ENCODE measurements at regions not wholly inside any gene's neighbourhood (a gene's known extent, or its start where the extent isn't known, plus 50 kb on each side); places are given as distances from the start of the nearest gene placed in this dataset.
A peak's percentile ranks its signal among the peaks of the same experiment; 100 is the strongest.
"Not testable (repeated sequence)": the region's sequence is repeated elsewhere in the genome, so short reads cannot be mapped to it uniquely, and the experiment has no call there.

- FAIRE-seq (no peak), DNase-seq (no peak)
- no peak overlapping the region for H3K4me3 ChIP-seq (ENCODE audit: low read depth in 1 of 3, low read length in 3 of 3)
- no peaks in the 10 kb centered on the region for H3K36me3 ChIP-seq (ENCODE audit: control insufficient read depth in 3 of 3, insufficient read depth in 2 of 3, low read depth in 1 of 3, low read length in 3 of 3)
- no peaks in the 10 kb centered on the region for H3K4me1 ChIP-seq (ENCODE audit: control insufficient read depth in 3 of 3, insufficient read depth in 2 of 3, low read depth in 1 of 3, low read length in 2 of 3)
- no peak overlapping the region for H3K27ac ChIP-seq (ENCODE audit: low read depth in 1 of 3, low read length in 2 of 3)
- 77 to 80% (median 79%) methylated on average over 1 of the region's 1 CpG for WGBS, 3 donors
- H3K27me3 ChIP-seq (ENCODE audit: control insufficient read depth in 3 of 3, insufficient read depth in 3 of 3, low read length in 3 of 3) = no peaks in the 10 kb centered on the region
- H3K9me3 ChIP-seq (ENCODE audit: control insufficient read depth in 2 of 2, insufficient read depth in 1 of 2, low read depth in 1 of 2, low read length in 1 of 2) = no peaks in the 10 kb centered on the region
Measured at GRCh38 chr11:25537393-25537792, 794.5 kb upstream of the ANO3 start.

DNA sequence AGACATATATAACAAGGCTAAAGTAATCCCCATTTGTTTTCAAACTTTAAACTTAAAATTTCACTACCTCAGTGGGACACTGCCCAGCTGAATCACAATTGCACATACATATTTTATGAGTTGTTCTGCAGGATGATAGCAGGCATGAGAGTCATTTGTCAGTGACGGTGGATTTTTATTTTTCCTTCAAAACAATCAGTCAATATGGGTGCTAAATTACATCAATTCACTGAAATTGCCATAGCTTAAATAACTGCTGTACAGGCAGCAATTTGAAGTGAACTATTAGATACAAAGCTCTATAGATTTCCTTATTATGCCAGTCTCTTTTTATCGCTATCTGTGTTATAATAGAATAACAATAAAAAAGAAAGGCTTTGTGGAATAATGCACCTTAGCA, 784.6 kb upstream of the ANO3 start:
- Histone ChIP-seq H3K27ac (ENCODE audit: low read depth in 1 of 3, low read length in 2 of 3) (no peak overlapping the region), H3K9me3 (ENCODE audit: control insufficient read depth in 2 of 2, insufficient read depth in 1 of 2, low read depth in 1 of 2, low read length in 1 of 2) (no peaks in the 10 kb centered on the region), H3K4me1 (ENCODE audit: control insufficient read depth in 3 of 3, insufficient read depth in 2 of 3, low read depth in 1 of 3, low read length in 2 of 3) (no peaks in the 10 kb centered on the region), H3K36me3 (ENCODE audit: control insufficient read depth in 3 of 3, insufficient read depth in 2 of 3, low read depth in 1 of 3, low read length in 3 of 3) (no peaks in the 10 kb centered on the region), H3K27me3 (ENCODE audit: control insufficient read depth in 3 of 3, insufficient read depth in 3 of 3, low read length in 3 of 3) (no peaks in the 10 kb centered on the region), H3K4me3 (ENCODE audit: low read depth in 1 of 3, low read length in 3 of 3) (no peak overlapping the region)
- FAIRE-seq (no peak), DNase-seq (no peak)
- 82 to 86% (median 86%) methylated on average over 2 of the region's 2 CpGs for WGBS, 3 donors

DNA sequence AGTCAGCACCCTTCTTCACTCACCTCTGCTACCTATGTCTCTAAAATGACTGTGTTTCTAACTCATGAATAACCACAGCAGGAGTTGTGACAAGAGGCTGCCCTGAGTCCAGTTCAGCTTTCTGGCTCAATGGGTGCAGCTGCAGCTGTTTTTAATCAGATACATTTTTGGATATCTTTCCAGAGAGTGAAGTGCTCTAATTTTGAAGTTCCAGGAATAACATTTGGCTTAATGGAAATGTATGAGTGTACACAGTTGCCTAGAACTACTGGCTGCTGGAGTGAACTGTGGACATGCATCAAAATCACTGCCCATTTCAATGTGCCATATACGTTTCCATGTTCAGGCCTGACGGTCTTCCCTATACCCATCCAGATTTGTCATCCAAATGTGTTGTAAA, 769.5 kb upstream of the ANO3 start:
- Histone ChIP-seq H3K27me3 (ENCODE audit: control insufficient read depth in 3 of 3, insufficient read depth in 3 of 3, low read length in 3 of 3) (no peaks in the 10 kb centered on the region), H3K4me1 (ENCODE audit: control insufficient read depth in 3 of 3, insufficient read depth in 2 of 3, low read depth in 1 of 3, low read length in 2 of 3) (no peaks in the 10 kb centered on the region), H3K27ac (ENCODE audit: low read depth in 1 of 3, low read length in 2 of 3) (no peak overlapping the region), H3K9me3 (ENCODE audit: control insufficient read depth in 2 of 2, insufficient read depth in 1 of 2, low read depth in 1 of 2, low read length in 1 of 2) (no peaks in the 10 kb centered on the region), H3K36me3 (ENCODE audit: control insufficient read depth in 3 of 3, insufficient read depth in 2 of 3, low read depth in 1 of 3, low read length in 3 of 3) (no peaks in the 10 kb centered on the region), H3K4me3 (ENCODE audit: low read depth in 1 of 3, low read length in 3 of 3) (no peak overlapping the region)
- DNase-seq = peak in 1 of 2 donors; percentile 1
- 71 to 79% (median 77%) methylated on average over 2 of the region's 2 CpGs for WGBS, 3 donors
- FAIRE-seq = no peak

GRCh38 chr11:25565846-25566245, 766.1 kb upstream of the ANO3 start:
- FAIRE-seq (no peak), DNase-seq (no peak)
- no peak overlapping the region for H3K4me3 ChIP-seq (ENCODE audit: low read depth in 1 of 3, low read length in 3 of 3)
- H3K27me3 ChIP-seq (ENCODE audit: control insufficient read depth in 3 of 3, insufficient read depth in 3 of 3, low read length in 3 of 3) = no peaks in the 10 kb centered on the region
- no peak overlapping the region for H3K27ac ChIP-seq (ENCODE audit: low read depth in 1 of 3, low read length in 2 of 3)
- no peaks in the 10 kb centered on the region for H3K4me1 ChIP-seq (ENCODE audit: control insufficient read depth in 3 of 3, insufficient read depth in 2 of 3, low read depth in 1 of 3, low read length in 2 of 3)
- H3K9me3 ChIP-seq (ENCODE audit: control insufficient read depth in 2 of 2, insufficient read depth in 1 of 2, low read depth in 1 of 2, low read length in 1 of 2) = no peaks in the 10 kb centered on the region
- H3K36me3 ChIP-seq (ENCODE audit: control insufficient read depth in 3 of 3, insufficient read depth in 2 of 3, low read depth in 1 of 3, low read length in 3 of 3) = no peaks in the 10 kb centered on the region

DNA sequence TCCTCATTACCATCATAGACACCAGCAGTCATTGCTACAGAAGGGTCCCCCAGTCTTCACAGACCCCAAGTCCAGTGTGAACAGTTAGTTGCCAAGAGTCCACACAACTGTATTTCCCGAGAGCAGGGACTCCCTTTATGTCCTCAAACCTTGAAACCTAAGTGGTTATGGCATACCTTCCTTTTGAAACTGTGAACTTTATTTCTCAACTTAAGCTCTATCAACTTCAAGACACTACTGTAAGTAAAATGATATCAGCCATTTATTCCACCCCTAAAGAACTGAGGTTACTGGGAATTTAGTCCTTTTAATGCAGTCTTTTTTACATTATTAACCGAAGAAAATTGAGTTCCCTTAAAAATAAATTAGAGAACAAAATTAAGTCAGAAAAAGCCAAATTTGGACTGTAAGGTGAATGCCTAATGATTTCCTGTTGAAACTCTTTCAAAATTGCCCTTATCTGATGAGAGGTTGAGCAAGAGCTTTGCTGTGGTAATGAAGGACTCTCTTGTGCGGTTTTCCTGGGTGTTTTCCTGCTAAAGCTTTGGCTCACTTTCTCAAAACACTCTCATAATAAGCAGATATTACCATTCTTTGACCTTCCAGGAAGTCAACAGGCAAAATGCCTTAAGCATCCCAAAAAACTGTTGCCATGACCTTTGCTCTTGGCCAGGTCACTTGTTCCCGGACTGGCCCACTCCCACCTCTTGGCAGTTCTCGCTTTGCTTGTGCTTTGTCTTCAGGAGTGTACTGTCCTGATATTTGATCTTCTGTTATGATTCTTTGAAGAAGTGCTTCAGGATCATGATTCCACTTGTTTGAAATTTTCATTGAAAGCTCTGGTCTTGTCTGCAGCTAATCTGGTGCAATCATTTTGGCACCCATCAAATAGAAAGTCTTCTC, 765.4 kb upstream of the ANO3 start:
- no peak overlapping the region for H3K27ac ChIP-seq (ENCODE audit: low read depth in 1 of 3, low read length in 2 of 3)
- 51 to 74% (median 56%) methylated on average over 5 of the region's 5 CpGs for WGBS, 3 donors

DNA sequence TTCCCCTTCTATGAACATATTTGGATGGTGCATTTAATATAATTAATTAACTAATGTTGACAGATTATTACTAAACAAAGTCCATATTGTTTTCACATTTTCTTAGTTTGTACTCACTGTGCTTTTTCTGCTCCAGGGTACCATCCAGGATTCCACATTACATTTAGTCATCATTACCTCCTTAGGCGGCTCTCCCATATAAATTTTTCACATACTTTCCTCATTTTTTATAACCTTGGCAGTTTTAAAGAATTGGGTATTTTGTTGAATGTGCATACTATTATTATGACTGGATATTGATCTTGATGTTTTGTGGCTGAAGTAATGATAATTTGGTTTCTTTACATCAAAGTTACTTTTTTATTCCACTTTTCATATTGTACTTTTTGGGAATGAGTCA, 755.6 kb upstream of the ANO3 start:
- H3K4me1 ChIP-seq (ENCODE audit: control insufficient read depth in 3 of 3, insufficient read depth in 2 of 3, low read depth in 1 of 3, low read length in 2 of 3) = no peaks in the 10 kb centered on the region
- no peaks in the 10 kb centered on the region for H3K9me3 ChIP-seq (ENCODE audit: control insufficient read depth in 2 of 2, insufficient read depth in 1 of 2, low read depth in 1 of 2, low read length in 1 of 2)
- DNase-seq = no peak
- 72 to 87% (median 82%) methylated on average over 1 of the region's 1 CpG for WGBS, 3 donors
- no peaks in the 10 kb centered on the region for H3K27me3 ChIP-seq (ENCODE audit: control insufficient read depth in 3 of 3, insufficient read depth in 3 of 3, low read length in 3 of 3)
- no peak overlapping the region for H3K27ac ChIP-seq (ENCODE audit: low read depth in 1 of 3, low read length in 2 of 3)
- no peak for FAIRE-seq
- no peaks in the 10 kb centered on the region for H3K36me3 ChIP-seq (ENCODE audit: control insufficient read depth in 3 of 3, insufficient read depth in 2 of 3, low read depth in 1 of 3, low read length in 3 of 3)
- no peak overlapping the region for H3K4me3 ChIP-seq (ENCODE audit: low read depth in 1 of 3, low read length in 3 of 3)

More for the DNA sequence above, 765.4 kb upstream of the ANO3 start:
- Histone ChIP-seq H3K4me3 (ENCODE audit: low read depth in 1 of 3, low read length in 3 of 3) (no peak overlapping the region), H3K9me3 (ENCODE audit: control insufficient read depth in 2 of 2, insufficient read depth in 1 of 2, low read depth in 1 of 2, low read length in 1 of 2) (no peaks in the 10 kb centered on the region), H3K4me1 (ENCODE audit: control insufficient read depth in 3 of 3, insufficient read depth in 2 of 3, low read depth in 1 of 3, low read length in 2 of 3) (no peaks in the 10 kb centered on the region), H3K27me3 (ENCODE audit: control insufficient read depth in 3 of 3, insufficient read depth in 3 of 3, low read length in 3 of 3) (no peaks in the 10 kb centered on the region), H3K36me3 (ENCODE audit: control insufficient read depth in 3 of 3, insufficient read depth in 2 of 3, low read depth in 1 of 3, low read length in 3 of 3) (no peaks in the 10 kb centered on the region)
- no peak for FAIRE-seq
- DNase-seq = no peak

DNA sequence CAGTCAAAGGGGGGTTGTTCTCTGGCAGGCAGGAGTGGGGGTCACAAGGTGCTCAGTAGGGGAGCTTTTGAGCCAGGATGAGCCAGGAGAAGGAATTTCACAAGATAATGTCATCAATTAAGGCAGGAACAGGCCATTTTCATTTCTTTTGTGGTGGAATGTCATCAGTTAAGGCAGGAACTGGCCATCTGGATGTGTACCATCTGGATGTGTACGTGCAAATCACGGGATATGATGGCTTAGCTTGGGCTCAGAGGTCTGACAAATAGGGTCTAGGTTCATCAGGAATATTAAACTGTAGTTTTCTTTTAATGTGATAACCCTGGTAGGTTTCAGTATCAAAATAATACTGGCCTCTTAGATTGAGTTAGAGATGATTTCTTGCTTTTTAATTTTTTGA, 752.4 kb upstream of the ANO3 start:
- H3K4me1 ChIP-seq (ENCODE audit: control insufficient read depth in 3 of 3, insufficient read depth in 2 of 3, low read depth in 1 of 3, low read length in 2 of 3); FAIRE-seq; H3K27me3 ChIP-seq (ENCODE audit: control insufficient read depth in 3 of 3, insufficient read depth in 3 of 3, low read length in 3 of 3); H3K27ac ChIP-seq (ENCODE audit: low read depth in 1 of 3, low read length in 2 of 3); H3K36me3 ChIP-seq (ENCODE audit: control insufficient read depth in 3 of 3, insufficient read depth in 2 of 3, low read depth in 1 of 3, low read length in 3 of 3); H3K4me3 ChIP-seq (ENCODE audit: low read depth in 1 of 3, low read length in 3 of 3); H3K9me3 ChIP-seq (ENCODE audit: control insufficient read depth in 2 of 2, insufficient read depth in 1 of 2, low read depth in 1 of 2, low read length in 1 of 2); DNase-seq: not testable (repeated sequence)
- 24 to 53% (median 26%) methylated on average over 2 of the region's 2 CpGs for WGBS, 3 donors

DNA sequence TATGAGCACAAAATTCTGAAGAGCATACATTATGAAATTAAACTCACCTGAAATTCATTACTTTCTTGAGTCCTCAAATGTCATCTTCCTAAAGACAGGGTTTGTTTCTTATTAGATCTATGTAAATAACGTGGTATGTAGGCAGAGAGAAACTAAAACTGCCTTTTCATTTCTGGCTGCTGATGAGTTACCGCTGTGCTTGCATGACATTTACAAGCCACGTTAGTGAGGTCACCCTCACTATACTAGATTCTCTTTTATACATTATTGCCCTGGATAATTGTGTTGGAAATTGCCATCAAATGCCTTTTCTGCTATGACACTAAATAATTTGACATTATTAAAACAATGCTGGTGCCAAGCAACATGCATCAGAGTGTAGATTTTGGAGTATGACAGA, 748.3 kb upstream of the ANO3 start:
- H3K27me3 ChIP-seq (ENCODE audit: control insufficient read depth in 3 of 3, insufficient read depth in 3 of 3, low read length in 3 of 3) = no peaks in the 10 kb centered on the region
- H3K4me3 ChIP-seq (ENCODE audit: low read depth in 1 of 3, low read length in 3 of 3) = no peak overlapping the region
- no peaks in the 10 kb centered on the region for H3K9me3 ChIP-seq (ENCODE audit: control insufficient read depth in 2 of 2, insufficient read depth in 1 of 2, low read depth in 1 of 2, low read length in 1 of 2)
- H3K36me3 ChIP-seq (ENCODE audit: control insufficient read depth in 3 of 3, insufficient read depth in 2 of 3, low read depth in 1 of 3, low read length in 3 of 3) = no peaks in the 10 kb centered on the region
- DNase-seq = no peak
- no peak overlapping the region for H3K27ac ChIP-seq (ENCODE audit: low read depth in 1 of 3, low read length in 2 of 3)
- FAIRE-seq = no peak
- no peaks in the 10 kb centered on the region for H3K4me1 ChIP-seq (ENCODE audit: control insufficient read depth in 3 of 3, insufficient read depth in 2 of 3, low read depth in 1 of 3, low read length in 2 of 3)
- WGBS, 3 donors = 63 to 69% (median 69%) methylated on average over 3 of the region's 3 CpGs

DNA sequence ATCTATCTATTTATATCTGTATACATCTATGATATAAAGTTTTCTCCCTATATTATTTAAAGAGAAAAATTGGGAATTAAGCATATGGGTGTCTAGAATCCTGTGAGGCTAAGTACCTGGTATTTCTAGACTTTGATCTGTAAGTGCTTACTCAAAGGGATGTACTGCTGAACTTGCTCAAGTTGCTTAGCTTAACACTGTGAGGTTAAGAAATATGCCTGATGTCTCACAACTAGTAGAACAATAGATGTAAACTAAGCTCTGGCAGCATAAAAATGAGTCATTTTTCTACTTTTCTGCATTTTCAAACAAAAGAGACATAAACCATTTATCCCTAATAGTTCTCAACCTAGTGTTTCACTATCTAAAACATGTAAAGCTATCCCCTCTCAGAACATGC, 744.4 kb upstream of the ANO3 start:
- FAIRE-seq (no peak), DNase-seq (no peak)
- Histone ChIP-seq H3K36me3 (ENCODE audit: control insufficient read depth in 3 of 3, insufficient read depth in 2 of 3, low read depth in 1 of 3, low read length in 3 of 3) (no peaks in the 10 kb centered on the region), H3K27me3 (ENCODE audit: control insufficient read depth in 3 of 3, insufficient read depth in 3 of 3, low read length in 3 of 3) (no peaks in the 10 kb centered on the region), H3K4me1 (ENCODE audit: control insufficient read depth in 3 of 3, insufficient read depth in 2 of 3, low read depth in 1 of 3, low read length in 2 of 3) (no peaks in the 10 kb centered on the region), H3K27ac (ENCODE audit: low read depth in 1 of 3, low read length in 2 of 3) (no peak overlapping the region), H3K4me3 (ENCODE audit: low read depth in 1 of 3, low read length in 3 of 3) (no peak overlapping the region), H3K9me3 (ENCODE audit: control insufficient read depth in 2 of 2, insufficient read depth in 1 of 2, low read depth in 1 of 2, low read length in 1 of 2) (no peaks in the 10 kb centered on the region)
